ENCODE measurements at regions not wholly inside any gene's neighbourhood (a gene's known extent, or its start where the extent isn't known, plus 50 kb on each side); places are given as distances from the start of the nearest gene placed in this dataset.

DNA sequence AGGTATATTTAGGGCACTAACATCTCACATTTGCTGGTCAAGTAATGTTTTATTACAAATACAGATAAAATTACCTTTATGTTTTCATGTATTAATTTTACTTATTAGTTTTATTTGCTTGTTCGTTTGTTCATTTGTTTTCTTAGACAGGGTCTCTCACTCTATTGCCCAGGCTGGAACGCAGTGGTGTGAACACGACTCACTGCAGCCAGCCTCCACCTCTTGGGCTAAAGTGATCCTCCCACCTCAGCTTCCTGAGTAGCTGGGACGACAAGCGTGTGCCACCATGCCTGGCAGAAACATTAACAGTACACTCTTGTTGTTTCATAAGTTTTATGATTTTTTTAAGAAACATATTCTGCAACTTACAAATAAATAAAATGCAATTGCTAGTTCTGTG lies 123.2 kb downstream of the ZNF608 start:
- H3K4me3 ChIP-seq (replicated peaks in 1 of 3) = no peak overlapping the region
- no peaks in the 10 kb centered on the region for H3K4me1 ChIP-seq
- H3K36me3 ChIP-seq = no peaks in the 10 kb centered on the region
- no peaks in the 10 kb centered on the region for H3K9me3 ChIP-seq
- intact Hi-C loops (cut with DNase I) = no loop called here
- no peak for TF ChIP-seq POLR2A (IDR thresholded peaks at IDR 0.05)
- TF ChIP-seq, protein P1, sequence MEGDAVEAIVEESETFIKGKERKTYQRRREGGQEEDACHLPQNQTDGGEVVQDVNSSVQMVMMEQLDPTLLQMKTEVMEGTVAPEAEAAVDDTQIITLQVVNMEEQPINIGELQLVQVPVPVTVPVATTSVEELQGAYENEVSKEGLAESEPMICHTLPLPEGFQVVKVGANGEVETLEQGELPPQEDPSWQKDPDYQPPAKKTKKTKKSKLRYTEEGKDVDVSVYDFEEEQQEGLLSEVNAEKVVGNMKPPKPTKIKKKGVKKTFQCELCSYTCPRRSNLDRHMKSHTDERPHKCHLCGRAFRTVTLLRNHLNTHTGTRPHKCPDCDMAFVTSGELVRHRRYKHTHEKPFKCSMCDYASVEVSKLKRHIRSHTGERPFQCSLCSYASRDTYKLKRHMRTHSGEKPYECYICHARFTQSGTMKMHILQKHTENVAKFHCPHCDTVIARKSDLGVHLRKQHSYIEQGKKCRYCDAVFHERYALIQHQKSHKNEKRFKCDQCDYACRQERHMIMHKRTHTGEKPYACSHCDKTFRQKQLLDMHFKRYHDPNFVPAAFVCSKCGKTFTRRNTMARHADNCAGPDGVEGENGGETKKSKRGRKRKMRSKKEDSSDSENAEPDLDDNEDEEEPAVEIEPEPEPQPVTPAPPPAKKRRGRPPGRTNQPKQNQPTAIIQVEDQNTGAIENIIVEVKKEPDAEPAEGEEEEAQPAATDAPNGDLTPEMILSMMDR (IDR thresholded peaks at IDR 0.05) = no peak
- WGBS, 2 donors = 76 to 78% methylated on average over 5 of the region's 5 CpGs
- DNase-seq = no peak
- H3K27me3 ChIP-seq = no peaks in the 10 kb centered on the region
- no peak overlapping the region for H3K27ac ChIP-seq

DNA sequence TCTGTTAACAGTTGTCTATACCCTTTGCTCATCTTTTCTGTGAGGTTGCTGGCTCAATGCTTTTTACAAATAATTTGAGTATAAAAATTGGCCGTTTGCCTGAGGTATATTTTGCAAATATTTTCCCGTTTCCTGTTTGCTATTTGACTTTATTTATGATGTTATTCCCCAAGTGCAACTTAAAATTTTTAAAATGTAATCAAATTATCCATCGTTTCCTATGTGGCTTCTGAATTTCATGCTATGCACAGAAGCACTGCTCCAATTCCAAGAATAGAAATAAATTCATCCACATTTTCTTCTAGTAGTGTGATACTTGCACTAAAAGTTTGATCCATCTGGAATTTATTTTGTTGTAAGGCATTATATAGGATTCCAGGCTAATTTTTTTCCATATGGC lies 123.6 kb downstream of the ZNF608 start:
- no peak overlapping the region for H3K4me3 ChIP-seq (replicated peaks in 1 of 3)
- no peaks in the 10 kb centered on the region for H3K4me1 ChIP-seq
- no peak for DNase-seq
- TF ChIP-seq POLR2A (IDR thresholded peaks at IDR 0.05) = no peak
- TF ChIP-seq, protein P1 (IDR thresholded peaks at IDR 0.05) = no peak
- H3K27me3 ChIP-seq = no peaks in the 10 kb centered on the region
- no peaks in the 10 kb centered on the region for H3K9me3 ChIP-seq
- WGBS, 2 donors = 74 to 75% methylated on average over 3 of the region's 3 CpGs
- H3K36me3 ChIP-seq = no peaks in the 10 kb centered on the region
- no peak overlapping the region for H3K27ac ChIP-seq
- intact Hi-C loops (cut with DNase I) = no loop called here

DNA sequence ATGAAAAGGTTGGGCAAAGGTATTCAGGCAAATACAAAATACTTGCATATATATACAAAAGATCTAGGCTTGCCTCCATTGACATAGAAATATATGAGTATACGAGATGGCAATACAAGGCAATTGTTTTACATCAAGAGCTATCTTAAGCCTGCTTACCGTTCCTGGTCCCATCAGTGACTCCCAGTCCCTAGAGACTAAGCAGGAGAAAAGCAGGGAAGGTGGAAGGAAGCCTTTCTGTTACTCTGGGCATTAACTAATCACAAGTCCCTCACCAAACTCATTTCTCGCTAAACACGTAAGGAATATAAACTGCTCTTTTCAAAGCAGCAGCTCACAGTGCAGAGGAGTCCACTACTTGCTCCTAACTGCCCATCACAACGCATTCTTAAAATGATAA lies 125.2 kb downstream of the ZNF608 start:
- 86 to 89% methylated on average over 5 of the region's 5 CpGs for WGBS, 2 donors

DNA sequence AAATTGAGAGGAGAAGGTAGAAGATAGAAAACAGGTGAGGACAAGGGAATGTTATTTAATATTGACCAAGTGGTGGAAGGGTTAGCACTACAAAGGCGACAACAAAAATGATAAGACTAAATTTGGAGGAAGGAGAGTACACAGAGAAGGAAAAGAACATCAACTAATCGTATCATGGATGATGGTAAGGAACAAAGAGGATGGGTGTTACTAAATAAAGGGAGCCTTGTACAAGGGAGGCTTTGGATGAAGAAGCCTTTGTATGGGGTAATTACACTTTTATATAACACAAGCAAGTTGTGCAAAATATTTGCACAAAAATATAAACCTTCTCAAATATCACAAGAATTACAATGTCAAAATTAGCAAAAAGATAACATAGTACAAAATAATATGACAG lies 125.7 kb downstream of the ZNF608 start:
- WGBS, 2 donors = 88 to 91% methylated on average over 2 of the region's 2 CpGs
- H3K4me3 ChIP-seq (replicated peaks in 1 of 3) = no peak overlapping the region
- no peaks in the 10 kb centered on the region for H3K27me3 ChIP-seq
- H3K4me1 ChIP-seq = no peaks in the 10 kb centered on the region
- no peak overlapping the region for H3K27ac ChIP-seq
- intact Hi-C loops (cut with DNase I) = no loop called here
- H3K36me3 ChIP-seq = no peaks in the 10 kb centered on the region
- TF ChIP-seq, protein P1 (IDR thresholded peaks at IDR 0.05) = no peak
- no peak for TF ChIP-seq POLR2A (IDR thresholded peaks at IDR 0.05)
- H3K9me3 ChIP-seq = no peaks in the 10 kb centered on the region
- DNase-seq = no peak

More for the DNA sequence above, 125.2 kb downstream of the ZNF608 start:
- H3K27me3 ChIP-seq = no peaks in the 10 kb centered on the region
- intact Hi-C loops (cut with DNase I) = no loop called here
- no peak overlapping the region for H3K27ac ChIP-seq
- no peak for DNase-seq
- no peaks in the 10 kb centered on the region for H3K9me3 ChIP-seq
- H3K36me3 ChIP-seq = no peaks in the 10 kb centered on the region
- H3K4me3 ChIP-seq (replicated peaks in 1 of 3) = no peak overlapping the region
- no peak for TF ChIP-seq POLR2A (IDR thresholded peaks at IDR 0.05)
- H3K4me1 ChIP-seq = no peaks in the 10 kb centered on the region

DNA sequence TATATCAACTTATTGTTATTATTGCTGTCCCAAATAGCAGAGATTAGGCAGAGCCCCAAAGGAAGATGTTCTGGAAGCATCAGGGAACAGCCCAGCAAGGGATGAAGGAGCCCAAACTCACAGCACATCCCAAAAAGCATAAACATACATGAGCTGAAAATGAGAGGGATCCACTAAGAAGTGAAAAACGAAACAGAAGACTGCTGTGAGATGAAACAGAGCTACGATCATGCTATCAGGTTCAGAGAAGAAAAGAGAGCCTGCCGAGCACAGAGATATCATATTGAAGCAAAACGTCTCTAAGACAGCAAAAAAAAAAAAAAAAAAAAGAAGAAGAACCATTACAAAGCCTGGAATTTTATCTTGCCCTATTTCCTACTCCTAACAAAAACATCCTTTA lies 127.3 kb downstream of the ZNF608 start:
- no peak for TF ChIP-seq POLR2A (IDR thresholded peaks at IDR 0.05)
- TF ChIP-seq, protein P1 (IDR thresholded peaks at IDR 0.05) = no peak
- Histone ChIP-seq H3K9me3 (no peaks in the 10 kb centered on the region), H3K27ac (no peak overlapping the region), H3K4me1 (no peaks in the 10 kb centered on the region), H3K27me3 (no peaks in the 10 kb centered on the region), H3K36me3 (no peaks in the 10 kb centered on the region), H3K4me3 (replicated peaks in 1 of 3) (no peak overlapping the region)
- intact Hi-C loops (cut with DNase I) = no loop called here
- WGBS, 2 donors = 92% methylated on average over 4 of the region's 4 CpGs
- no peak for DNase-seq

DNA sequence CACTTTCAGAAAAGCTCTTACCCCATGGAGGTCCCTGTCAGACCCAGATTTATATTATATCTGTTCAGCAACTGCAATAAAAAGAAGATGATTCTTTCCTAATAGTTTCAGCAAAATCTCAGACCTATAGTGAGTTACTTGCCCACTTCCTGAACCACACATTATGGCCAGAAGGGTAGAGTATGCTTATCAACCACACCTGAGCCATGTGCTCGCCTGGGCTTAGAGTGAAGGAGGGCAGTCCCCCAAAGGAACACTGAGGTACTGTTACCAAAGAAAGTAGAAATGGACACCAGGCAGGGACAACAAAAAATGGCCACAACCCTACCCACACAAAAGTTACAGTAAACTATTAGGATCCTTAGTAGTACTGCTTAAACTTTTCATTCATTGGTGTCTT lies 128.7 kb downstream of the ZNF608 start:
- no peak for DNase-seq
- H3K27ac ChIP-seq = no peak overlapping the region
- no peaks in the 10 kb centered on the region for H3K9me3 ChIP-seq
- no peaks in the 10 kb centered on the region for H3K4me1 ChIP-seq
- no peak overlapping the region for H3K4me3 ChIP-seq (replicated peaks in 1 of 3)
- H3K36me3 ChIP-seq = no peaks in the 10 kb centered on the region
- no peak for TF ChIP-seq POLR2A (IDR thresholded peaks at IDR 0.05)
- TF ChIP-seq, protein P1 (IDR thresholded peaks at IDR 0.05) = no peak
- 93 to 100% methylated on average over 1 of the region's 1 CpG for WGBS, 2 donors
- intact Hi-C loops (cut with DNase I) = no loop called here
- no peaks in the 10 kb centered on the region for H3K27me3 ChIP-seq

Data from thyroid gland (tissue), 4 donors.